ENCODE measurements at regions not wholly inside any gene's neighbourhood (a gene's known extent, or its start where the extent isn't known, plus 50 kb on each side); places are given as distances from the start of the nearest gene placed in this dataset.
"Not testable (repeated sequence)": the region's sequence is repeated elsewhere in the genome, so short reads cannot be mapped to it uniquely, and the experiment has no call there.

DNA sequence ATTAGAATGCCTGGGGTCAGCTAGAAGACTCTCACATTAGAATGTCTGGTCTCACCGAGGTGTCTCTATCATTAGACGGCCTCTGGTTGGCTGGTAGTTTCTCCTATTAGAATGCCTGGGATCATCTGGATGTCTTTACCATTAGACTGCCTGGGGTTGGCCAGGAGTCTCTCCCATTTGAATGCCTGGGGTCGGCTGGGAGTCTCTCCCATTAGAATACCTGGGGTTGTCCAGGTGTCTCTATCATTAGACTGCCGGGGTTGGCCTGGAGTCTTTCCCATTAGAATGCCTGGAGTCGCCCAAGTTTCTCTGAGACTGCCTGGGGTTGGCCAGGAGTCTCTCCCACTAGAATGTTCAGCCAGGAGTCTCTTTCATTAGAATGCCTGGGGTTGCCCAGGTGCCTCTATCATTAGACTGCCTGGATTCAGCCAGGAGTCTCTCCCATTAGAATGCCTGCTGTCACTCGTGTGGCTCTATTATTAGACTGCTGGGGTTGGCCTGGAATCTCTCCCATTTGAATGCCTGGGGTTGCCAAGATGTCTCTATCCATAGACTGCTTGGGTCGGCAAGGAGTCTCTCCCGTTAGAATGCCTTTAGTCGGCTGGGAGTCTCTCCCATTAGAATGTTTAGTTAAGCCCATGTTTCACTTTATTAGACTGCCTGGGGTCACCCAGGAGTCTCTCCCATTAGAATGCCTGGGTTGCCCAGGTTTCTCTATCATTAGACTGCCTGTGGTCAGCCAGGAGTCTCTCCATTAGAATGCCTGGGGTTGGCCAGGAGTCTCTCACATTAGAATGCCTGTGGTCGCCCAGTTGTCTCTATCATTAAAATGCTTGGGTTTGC, 1467.8 kb downstream of the UQCRFS1 start:
- no peak for DNase-seq (ENCODE audit: low read depth)

DNA sequence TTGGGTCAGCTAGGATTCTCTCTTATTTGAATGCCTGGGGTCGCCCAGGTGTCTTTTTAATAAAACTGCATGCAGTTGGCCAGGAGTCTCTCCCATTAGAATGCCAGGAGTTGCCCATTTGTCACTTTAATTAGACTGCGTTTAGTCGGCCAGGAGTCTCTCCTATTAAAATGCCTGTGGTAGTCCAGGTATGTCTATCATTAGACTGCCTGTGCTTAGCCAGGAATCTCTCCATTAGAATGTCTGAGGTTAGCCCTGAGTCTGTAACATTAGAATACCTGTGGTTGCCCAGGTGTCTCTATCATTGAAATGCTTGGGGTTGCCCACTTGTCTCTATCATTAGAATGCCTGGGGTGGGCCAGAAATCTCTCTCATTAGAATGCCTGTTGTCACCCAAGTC, 1470.9 kb downstream of the UQCRFS1 start:
- no peak for DNase-seq (ENCODE audit: low read depth)

DNA sequence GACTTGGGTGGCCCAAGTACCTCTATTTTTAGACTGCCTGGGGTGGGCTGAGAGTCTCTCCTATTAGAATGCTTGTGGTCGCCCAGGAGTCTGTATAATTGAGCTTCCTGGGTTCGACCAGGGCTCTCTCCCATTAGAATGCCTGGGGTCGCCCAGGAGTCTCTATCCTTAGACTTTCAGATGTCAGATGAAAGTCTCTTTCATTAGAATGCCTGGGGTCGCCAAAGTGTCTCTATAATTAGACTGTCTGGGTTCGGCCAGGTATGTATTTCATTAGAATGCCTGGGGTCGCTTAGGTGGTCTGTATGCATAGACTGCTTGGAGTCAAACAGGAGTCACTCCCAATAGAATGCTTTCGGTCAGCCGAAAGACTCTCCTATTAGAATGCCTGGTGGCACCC, 1471.7 kb downstream of the UQCRFS1 start:
- no peak for DNase-seq (ENCODE audit: low read depth)

DNA sequence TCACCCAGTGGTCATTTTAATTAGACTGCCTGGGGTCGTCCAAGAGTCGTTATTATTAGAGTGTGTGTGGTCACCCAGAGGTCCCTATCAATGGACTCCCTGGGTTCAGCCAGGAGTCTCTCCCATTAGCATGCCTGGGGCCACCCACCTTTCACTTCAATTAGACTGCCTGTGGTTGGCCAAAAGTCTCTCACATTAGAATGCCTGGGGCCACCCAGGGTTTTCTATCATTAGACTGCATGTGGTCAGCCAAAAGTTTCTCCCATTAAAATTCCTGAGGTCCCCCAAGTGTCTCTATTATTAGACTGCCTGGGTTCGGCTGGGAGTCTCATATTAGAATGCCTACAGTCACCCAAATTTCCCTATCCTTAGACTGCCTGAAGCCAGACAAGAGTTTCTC, 1472.6 kb downstream of the UQCRFS1 start:
- no peak for DNase-seq (ENCODE audit: low read depth)

DNA sequence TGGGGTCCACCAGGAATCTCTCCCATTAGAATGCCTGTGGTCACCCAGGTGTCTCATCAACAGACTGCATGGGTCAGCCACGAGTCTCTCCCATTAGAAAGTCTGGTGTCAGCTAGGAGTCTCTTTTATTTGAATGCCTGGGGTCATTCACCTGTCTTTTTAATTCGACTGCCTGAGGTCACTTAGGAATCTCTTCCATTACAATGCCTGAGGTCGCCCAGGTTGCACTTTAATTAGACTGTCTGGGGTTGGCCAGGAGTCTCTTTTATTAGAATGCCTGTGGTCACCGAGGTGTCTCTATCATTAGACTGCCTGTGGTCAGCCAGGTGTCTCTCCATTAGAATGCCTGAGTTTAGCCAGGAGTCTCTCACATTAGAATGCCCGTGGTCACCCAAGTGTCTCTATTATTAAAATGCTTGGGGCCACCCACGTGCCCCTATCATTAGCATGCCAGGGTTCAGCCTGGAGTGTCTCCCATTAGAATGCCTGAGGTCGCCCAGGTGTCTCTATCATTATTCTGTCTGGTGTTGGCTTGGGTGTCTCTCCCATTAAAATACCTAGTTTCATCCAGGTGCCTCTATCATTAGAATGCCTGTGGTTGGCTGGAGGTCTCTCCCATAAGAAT, 1474.3 kb downstream of the UQCRFS1 start:
- DNase-seq (ENCODE audit: low read depth), result no peak

DNA sequence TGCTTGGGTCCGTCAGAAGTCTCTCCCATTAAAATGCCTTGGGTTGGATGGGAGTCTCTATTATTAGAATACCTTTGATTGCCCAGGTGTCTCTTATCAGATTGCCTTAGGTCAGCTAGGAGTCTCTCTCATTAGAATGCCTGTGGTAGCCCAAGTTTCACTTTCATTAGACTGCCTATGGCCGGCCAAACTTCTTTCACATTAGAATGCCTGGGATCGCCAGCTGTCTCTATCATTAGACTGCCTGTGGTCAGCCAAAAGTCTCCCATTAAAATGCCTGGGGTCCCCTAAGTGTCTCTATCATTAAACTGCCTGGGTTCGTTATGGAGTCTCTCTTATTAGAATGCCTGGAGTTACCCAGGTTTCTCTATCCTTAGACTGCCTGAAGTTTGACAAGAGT, 1476.7 kb downstream of the UQCRFS1 start:
- no peak for DNase-seq (ENCODE audit: low read depth)

DNA sequence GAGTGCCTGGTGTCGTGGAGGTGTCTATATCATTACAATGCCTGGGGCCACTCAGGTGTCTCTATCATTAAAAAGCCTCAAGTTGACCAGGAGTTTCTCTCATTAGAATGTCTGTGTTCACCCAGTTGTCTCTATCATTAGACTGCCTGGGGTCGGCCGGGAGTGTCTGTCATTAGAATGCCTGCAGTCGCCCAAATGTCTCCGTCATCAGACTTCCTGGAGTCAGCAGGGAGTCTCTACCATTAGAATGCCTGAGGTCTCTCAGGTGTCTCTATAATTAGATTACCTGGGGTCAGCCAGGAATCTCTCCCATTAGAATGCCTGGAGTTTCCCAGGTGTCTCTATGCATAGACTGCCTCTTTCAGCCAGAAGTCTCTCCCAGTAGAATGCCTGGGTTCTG, 1477.6 kb downstream of the UQCRFS1 start:
- DNase-seq (ENCODE audit: low read depth), result no peak

DNA sequence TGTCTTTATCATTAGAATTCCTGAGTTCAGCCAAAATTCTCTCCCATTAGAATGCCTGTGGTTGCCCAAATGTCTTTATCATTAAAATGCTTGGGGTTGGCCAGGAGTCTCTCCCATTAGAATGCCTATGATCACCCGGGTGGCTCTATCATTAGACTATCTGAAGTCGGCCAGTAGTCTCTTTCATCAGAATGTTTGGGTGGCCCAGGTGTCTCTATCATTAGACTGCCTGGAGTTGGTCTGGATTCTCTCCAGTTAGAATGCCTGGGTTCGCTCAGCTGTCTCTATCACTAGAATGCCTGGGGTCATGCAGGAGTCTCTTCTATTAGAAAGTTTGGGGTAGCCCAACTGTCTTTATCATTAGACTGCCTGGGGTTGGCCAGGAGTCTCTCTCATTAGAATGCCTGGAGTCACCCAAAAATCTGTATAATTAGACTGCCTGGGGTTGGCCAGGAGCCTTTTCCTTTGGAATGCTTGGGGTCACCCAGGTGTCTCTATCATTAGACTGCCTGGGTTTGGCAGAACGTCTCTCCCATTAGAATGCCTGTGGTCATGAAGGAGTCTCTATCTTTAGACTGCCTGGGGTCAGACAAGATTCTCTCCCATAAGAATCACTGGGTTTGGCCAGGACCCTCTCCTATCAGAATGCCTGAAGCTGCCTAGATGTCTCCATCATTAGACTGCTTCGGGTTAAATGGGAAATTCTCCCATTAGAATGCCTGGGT, 1478.3 kb downstream of the UQCRFS1 start:
- no peak for DNase-seq (ENCODE audit: low read depth)

DNA sequence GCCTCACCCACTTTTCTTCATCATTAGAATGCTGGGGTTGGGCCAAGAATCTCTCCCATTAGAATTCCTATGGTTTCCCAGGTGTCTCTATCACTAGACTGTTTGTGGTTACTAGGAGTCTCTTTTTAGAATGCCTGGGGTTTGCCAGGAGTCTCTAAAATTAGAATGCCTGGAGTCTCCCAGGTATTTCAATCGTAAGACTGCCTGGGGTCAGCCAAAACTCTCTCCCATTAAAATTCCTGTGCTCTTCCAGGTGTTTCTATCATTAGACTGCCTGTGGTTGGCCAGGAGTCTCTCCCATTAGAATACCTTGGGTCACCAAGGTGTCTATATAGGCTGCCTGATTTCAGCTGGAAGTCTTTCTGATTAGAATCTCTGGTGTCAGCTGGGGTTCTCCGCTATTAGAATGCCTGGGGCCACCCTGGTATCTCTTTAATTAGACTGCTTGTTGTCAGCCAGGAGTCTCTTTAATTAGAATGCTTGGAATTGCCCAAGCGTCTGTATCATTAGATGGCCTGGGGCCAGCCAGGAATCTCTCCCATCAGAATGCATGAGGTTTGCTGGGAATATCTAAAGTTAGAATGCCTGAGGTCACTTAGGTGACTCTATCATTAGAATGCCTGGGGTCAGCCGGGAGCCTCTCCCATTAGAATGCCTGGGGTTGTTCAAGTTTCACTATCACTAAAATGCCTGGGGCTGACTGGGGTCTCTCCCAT, 1479.2 kb downstream of the UQCRFS1 start:
- no peak for DNase-seq (ENCODE audit: low read depth)

DNA sequence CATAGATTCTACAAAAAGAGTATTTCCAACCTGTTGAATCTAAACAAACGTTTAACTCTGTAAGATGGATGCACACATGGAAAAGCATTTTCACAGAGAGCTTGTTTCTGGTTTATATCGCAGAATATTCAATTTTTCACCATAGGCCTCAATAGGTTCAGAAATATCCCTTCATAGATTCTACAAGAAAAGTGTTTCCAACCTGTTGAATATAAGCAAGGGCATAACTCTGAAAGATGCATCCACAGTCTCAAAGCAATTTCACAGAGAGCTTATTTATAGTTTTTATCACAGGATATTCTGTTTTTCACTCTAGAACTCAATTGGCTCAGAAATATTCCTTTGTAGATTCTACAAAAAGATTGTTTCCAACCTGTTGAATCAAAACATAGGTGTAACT, 1483.6 kb downstream of the UQCRFS1 start:
- no peak for DNase-seq (ENCODE audit: low read depth)

DNA sequence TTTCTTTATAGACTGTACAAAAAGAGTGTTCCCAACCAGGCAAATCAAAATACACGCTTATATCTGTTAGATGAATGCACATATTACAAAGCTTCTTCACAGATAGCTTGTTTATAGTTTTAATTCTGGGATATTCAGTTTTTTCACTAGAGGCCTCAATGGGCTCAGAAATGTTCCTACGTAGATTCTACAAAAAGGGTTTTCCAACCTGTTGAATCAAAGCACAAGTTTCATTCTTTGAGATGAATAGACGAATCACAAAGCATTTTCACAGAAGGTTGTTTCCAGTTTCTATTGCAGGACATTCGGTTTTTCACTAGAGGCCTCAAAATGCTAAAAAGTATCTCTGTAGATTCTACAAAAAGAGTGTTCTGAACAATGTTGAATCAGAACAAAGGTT, 1490.3 kb downstream of the UQCRFS1 start:
- no peak for DNase-seq (ENCODE audit: low read depth)

DNA sequence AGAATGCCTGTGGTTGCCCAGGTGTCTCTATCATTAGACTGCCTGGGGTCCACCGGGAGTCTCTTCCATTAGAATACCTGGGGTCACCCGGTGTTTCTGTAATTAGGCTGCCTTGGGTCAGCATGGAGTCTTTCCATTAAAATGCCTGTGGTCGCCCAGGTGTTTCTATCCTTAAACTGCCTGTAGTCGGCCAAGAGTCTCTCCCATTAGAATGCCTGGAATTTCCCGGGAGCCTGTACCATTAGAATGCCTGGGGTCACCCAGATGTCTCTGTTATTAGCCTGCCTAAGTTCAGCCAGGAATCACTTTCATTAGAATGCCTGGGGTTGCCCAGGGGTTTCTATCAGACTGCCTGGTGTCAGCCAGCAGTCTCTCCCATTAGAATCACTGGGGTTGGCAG, 1492.8 kb downstream of the UQCRFS1 start:
- no peak for DNase-seq (ENCODE audit: low read depth)

DNA sequence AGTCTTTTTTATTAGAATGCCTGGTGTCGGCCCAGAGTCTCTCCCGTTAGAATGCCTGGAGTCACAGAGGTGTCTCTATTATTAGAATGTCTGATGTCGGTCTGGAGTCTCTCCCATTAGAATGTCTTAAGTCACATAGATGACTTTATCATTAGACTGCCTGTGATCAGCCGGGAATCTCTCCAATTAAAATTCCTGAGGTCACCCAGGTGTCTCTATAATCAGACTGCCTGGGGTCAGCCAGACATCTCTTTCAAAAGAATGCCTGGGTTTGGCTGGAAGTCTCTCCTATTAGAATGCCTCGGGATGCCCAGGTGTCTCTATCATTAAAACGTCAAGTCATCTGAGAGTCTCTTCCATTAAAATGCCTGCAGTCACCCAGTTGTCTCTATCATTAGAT, 1493.9 kb downstream of the UQCRFS1 start:
- no peak for DNase-seq (ENCODE audit: low read depth)

DNA sequence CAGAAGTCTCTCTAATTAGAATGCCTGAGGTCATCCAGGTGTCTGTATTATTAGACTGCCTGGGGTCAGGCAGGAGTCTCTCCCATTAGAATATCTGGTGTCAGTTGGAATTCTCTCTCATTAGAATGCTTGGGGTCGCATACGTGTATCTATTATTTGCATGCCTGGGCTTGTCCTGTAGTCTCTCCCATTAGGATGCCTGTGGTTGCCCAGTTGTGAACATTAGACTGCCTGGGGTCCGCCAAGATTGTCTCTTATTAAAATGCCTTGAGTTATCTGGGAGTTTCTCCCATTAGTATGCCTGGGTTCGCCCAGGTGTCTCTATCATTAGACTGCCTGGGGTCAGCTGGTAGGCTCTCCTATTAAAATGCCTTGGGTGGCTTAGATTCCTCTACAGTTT, 1494.7 kb downstream of the UQCRFS1 start:
- DNase-seq (ENCODE audit: low read depth), result no peak

DNA sequence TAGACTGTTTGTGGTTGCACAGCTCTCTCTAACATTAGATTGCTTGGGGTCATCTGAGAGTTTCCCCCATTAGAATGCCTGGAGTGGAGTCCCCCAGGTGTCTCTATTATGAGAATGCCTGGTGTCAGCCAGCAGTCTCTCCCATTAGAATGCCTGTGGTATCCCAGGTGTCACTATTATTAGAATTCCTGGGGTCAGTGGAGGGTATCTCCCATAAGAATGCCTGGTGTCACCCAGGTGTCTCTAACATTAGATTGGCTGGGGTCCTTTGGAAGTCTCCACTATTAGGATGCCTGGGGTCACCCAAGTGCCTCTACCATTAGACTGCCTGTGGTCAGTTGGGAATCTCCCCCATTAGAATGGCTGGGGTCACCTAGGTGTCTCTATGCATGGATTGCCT, 1495.1 kb downstream of the UQCRFS1 start:
- DNase-seq (ENCODE audit: low read depth), result no peak

DNA sequence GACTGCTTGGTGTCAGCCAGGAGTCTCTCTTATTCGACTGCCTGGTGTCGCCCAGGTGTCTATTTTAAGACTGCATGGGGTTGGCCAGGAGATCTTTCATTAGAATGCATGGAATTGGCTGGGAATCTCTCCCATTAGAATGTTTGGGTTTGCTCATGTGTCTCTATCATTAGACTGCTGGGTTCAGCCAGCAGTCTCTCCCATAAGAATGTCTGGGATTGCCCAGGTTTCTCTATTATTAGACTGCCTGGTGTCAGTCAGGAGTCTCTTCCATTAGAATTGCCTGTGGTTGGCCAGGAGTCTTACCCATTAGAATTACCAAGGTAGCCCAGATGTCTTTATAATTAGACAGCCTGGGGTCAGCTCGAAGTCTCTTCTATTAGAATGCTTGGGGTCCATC, 1496.0 kb downstream of the UQCRFS1 start:
- DNase-seq (ENCODE audit: low read depth), result no peak

DNA sequence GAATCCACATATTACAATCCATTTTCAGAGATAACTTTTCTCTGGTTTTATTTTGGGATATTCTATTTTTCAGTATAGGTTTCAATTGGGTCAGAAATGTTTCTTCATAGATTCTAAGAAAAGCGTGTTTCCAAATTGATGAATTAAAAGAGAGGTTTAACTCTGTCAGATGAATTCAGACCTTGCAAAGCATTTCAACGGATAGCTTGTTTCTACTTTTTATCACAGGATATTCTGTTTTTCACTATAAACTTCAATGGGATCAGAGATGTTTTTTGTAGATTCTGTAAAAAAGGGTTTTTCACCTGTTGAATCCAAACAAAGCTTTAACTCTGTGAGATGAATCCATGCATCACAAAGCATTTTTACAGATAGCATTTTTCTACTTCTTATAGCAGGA, 1498.1 kb downstream of the UQCRFS1 start:
- no peak for DNase-seq (ENCODE audit: low read depth)

DNA sequence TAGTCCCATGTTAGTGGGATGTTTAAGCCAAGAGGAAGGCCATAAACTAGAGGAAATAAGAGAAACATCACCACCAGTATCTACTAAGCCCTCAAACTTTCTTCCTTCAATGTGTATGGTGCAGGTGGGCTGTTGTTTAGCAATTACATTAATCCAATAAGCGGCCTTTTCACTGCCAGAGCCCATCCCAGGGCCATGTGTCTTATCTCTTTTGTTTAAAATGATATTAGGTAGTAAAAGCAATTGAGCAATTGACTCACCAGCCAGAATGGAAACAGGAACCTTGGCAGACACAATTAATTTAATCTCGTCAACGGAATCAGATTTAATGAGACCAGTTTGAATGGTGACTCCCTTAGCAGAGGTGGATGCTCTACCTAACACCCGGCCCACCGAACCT, 1503.5 kb downstream of the UQCRFS1 start:
- no peak for DNase-seq (ENCODE audit: low read depth)

DNA sequence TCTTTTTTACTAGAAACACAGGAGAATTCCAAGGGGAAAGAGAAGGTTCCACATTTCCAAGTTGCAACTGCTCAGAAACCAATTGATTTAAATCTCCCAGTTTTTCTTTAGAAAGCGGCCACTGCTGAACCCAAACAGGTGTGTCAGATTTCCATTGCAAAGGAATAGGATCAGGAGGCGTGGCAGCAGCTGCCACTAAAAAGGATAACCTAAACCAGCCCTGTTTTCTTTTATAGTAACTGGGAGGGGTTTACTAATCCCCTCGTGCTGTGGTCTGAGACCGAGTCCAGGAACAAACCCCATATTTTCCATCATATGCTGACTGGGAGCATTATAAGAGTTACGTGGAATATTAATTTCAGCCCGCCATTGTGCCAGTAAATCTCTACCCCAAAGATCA, 1504.0 kb downstream of the UQCRFS1 start:
- DNase-seq (ENCODE audit: low read depth), result not testable (repeated sequence)

DNA sequence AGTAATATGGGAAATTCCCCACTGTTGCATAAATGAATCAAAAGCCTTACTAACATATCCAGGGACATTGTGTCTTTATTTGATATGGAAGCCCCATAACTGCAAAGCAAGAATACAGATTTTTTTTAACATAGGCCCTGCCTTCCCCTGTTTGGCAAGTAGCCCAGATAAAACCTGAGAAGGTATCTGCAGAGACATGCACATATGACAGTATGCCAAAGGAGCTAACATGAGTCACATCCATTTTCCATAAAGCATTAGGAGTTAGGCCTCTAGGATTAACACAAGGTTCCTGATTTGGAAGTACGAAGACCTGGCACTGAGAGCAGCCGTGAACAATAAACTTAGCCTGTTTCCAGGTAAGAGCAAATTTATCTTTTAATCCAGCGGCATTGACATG, 1505.9 kb downstream of the UQCRFS1 start:
- DNase-seq (ENCODE audit: low read depth), result not testable (repeated sequence)

DNA sequence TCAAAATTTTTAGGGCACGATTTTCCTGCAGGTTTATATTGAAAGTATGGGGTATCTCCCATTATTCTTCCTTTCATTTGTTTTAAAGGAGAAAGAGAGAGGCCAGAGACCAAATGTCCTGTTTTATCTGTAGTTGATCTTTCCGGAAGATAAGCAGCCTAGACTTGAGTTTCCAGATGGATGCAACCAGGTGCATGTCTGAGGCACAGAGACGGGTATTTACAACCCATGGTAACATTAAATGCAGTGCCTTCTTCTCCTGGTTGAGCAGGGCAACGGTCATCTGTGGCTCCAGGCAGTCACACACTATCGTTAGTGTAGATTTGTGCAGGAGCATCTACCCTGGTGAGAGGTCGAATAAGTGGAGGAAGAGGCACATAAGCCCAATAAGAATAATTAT, 1507.1 kb downstream of the UQCRFS1 start:
- DNase-seq (ENCODE audit: low read depth), result no peak

DNA sequence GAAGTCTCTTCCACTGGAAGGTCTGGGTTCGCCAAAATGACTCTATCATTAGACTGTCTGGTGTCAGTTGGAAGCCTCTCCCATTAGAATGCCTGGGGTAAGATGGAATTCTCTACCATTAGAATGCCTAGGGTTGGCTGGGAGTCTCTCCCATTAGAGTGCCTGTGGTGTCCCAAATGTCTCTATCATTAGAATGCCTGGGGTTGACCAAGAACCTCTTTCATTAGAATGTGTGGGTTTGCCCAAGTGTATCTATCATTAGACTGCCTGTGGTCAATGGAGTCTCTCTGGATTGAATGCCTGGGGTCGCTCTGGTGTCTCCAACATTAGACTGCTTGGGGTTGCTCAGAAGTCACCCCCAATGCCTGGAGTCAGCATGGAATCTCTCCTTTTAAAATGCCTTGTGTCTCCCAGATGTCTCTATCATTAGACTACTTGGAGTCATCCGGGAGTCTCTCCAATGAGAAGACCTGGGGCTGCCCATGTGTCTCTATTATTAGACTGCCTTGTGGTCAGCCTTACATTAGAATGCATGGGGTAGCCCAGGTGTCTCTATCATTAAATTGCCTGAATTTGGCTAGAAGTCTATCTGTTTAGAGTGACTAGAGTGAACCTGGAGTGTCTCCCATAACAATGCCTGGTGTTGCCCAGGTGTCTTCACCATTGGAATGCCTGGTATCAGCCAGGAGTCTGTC, 1518.4 kb downstream of the UQCRFS1 start:
- no peak for DNase-seq (ENCODE audit: low read depth)

Measured in ELR (cell line).